Cardiac septum (tissue), 1 donor: ENCODE measurements at regions not wholly inside any gene's neighbourhood (a gene's known extent, or its start where the extent isn't known, plus 50 kb on each side); places are given as distances from the start of the nearest gene placed in this dataset.
"Not testable (repeated sequence)": the region's sequence is repeated elsewhere in the genome, so short reads cannot be mapped to it uniquely, and the experiment has no call there.

ENCODE experiments used
- DNase-seq: peaks from one replicate; pipeline ENCODE4 v3.0.0-alpha.2; 2020; ENCODE audit warnings: low spot score
- intact Hi-C: fragments of 100-400 bp; cut with DNase I; formaldehyde crosslinking; loops from one replicate; pipeline ENCODE4 v1.14.0; 2022
- donor health status: DM: no; HTN: no; CAD: no.

DNA sequence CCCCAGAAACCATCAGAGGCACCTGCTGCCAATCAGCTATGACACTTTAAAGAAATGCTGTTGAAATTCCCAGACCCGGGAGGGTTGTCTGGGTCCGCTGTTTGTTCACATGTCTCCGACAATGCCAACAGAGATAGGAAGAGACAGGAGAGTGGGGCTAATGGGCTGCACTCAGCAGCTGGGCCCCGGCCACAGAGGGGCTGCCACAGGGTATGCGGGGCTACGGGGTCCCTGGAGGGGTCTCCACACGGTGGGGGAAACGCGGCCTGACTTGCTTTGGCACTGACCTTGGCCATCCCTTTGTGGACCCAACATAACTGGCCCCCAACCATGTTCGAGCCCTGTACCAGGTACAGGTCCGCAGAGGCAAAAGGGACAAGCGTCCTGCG lies 121.0 kb upstream of the PPP1R26 start:
- intact Hi-C loops = no loop called here
- DNase-seq = no peak

DNA sequence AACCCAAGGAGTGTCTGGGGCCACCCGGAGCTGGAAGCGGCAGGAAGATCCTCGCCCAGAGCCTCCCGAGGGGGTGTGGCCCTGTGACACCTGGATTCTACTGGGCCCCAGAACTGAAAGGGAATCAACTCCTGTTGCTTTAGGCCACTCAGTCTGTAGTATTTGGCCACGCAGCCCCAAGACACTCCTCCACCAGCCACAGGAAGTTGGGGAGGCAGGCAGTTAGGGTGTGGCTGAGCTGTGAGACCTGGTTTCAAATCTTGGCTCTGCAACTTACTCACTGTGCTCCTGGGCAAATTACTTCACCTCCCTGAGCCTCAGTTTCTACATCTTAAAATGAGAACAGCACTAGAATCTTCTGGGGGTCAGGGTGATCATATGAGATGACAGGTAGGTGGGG lies 119.8 kb upstream of the PPP1R26 start:
- DNase-seq = no peak
- intact Hi-C loops = no loop called here

DNA sequence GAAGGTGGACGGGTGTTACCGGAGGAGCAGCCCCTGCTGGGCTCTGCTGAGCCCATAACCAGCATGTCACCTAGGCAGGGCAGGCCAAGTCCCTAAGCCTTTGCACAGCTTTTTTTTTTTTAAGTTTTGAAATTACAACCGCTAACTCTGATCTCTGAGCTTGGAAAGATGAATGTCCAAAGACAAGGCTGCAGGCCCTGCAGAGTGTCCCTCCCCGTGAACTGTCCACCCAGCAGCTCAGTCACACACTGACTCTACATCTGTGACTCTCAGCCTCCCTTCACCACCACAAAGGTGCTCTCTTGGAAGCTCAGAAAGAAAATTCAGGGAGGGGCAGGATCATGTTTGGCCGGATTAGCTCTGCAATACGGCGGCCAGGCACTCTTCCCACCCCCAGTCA lies 119.0 kb upstream of the PPP1R26 start:
- intact Hi-C loops = no loop called here
- no peak for DNase-seq

DNA sequence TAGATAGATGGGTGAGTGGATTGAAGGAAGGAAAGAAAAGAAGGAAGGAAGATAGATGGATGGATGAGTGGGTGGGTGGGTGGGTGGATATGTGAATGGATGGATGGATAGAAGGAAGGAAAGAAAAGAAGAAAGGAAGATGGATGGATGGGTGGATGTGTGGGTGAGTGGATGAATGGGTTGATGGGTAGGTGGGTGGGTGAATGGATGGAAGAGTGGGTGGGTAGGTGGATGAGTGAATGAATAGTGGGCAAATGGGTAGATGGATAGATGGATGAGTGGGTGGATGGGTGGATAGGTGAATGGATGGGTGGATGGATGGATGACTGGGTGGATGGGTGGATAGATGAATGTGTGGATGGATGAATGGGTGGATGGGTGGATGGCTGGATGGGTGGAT lies 117.9 kb upstream of the PPP1R26 start:
- DNase-seq, intact Hi-C loops: not testable (repeated sequence)

DNA sequence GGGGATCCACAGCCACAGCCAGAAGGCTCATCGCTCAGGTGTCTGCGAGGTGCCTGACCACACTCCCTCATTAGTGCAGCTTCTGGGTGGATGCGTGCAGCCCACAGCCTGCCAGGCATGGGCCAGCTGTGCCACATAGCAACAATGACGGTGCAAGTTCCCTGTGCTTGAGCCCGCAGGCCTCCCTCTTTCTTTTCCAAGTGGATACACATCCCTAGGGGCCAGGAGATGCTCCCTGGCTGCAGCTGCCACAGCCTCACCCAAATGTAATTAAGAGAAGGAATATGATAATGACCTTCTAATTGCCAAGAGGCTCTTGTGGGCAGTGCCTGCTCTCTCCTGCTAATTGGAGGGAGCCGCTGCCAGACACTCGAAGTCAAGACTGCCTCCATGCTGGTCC lies 116.0 kb upstream of the PPP1R26 start:
- DNase-seq = no peak
- intact Hi-C loops = no loop called here

DNA sequence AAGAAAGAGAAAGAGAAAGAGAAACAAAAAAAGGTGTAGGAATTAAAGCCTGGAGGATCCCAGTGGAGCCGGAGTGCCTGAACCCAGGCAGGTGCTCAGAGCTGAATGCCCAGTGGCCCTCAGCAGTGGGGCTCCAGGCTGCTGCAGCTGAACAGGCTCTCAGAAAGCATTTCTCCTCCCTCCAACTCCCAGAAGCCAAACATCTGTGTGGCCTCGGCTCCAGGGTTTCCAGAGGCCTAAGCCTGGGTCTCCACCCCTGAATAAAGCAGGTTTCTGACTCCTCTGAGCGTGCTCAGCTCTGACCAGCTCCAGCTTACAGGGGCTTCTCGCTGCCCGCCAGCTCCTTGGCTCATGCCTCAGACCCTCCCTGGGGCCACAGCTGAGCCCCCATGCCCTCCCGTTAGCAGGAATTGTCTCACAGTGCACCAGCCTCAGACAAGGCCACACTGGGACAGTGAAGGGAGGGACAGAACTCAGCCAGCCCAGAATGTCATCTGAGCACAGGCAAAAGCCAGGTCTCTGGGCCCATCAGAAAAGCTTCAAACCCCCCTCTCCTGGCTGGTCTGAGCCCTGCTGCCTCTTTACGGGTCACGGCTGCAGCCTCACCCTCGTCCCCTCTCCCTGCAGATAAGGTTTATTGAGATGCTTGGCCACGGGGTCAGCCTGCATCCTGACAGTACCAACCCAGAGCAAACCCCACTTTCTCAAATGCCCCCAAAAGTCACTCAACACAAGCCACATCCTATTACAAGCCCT lies 114.4 kb upstream of the PPP1R26 start:
- no peak for DNase-seq
- intact Hi-C loops = no loop called here

DNA sequence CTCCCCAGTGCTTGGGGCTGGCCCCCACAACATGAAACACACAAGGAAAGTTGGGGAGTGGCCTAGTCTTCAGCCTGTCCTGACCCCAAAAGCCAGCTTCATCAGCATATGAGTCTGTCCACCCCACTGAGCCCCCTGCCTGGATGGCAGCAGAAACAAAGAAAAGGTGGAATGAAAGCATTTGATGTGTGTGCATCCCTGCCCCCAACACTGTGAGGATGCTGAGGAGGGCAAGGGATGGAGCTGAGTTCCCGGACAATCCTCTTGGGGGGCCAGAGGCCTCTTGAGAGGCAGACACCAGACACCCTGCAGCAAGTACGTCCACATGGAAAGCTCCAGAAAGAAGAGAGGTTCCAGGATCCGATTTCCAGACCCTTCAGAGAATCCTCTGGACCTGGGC lies 113.5 kb upstream of the PPP1R26 start:
- DNase-seq = no peak
- intact Hi-C loops = no loop called here

DNA sequence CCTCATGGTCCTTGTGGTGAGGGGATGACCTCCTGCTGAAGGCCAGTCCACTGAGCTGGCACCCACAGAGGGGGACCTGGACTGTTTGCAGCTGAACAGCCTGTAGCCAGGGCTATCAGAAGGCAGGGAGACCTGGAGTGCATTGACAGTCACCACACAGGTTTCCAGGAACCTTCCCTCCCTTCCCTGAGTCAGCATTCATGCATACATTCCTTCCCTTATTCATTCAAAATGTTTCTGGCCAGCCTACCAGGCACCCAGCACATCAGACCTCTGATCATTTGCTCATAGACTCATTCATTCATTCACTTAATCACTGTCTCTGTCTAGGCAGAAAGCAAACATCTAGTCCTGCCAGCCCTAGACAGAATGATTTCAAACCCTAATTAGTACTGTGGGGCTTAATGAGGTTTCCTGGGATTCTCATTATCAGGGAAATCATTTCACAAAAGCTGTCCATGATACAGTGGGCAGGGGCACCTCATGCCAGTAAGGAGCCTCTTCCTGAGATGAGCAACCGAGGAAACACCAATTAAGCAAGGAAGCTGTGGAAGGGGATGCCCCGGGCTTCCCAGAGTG lies 110.1 kb upstream of the PPP1R26 start:
- intact Hi-C loops = no loop called here
- DNase-seq = no peak

DNA sequence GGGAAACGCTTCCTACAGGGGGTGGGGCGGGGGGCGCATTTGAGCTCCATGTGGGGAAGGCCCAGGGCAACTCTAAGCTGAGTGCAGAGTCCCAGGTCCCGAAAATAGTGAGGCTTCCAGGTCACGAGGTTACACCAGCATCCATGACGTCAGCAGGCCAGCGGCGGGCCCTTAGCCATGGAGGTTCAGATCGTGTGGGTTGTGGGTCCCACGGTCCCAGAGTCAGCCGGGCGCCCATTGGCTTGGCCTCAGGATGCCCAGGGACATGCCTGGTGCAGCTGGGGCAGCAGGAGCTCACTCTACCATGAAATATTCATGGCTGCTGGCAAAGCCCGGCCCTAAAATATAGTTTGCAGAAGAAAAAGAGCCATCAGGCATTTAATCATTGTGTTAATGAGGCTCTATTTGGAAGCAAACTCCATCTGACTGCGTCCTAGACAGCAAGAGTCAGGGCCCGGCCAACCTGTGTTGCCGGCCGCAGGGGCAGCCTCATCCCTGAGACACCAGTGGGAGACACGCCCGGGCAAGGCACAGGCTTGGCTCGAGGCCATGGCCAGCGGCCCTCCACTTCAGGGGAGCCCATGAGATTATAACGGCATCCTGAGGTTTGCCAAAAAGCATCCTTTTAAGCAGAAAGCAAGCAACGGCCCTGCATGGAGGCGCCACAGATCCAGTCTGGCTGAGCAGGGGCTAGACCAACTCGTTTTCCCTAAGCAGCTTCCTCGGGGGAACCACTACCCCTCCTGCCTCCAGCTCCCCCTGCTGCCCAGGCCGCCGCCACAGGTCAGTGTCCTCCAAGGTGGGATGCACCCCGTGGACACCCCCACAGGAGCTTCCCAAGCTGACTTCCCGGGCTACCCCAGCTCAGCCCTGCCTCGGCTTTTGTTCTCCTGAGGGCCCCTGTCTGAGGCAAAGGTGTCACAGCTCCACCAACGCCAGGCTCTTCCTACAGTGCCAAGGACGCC lies 108.9 kb upstream of the PPP1R26 start:
- no peak for DNase-seq
- intact Hi-C loops = no loop called here

DNA sequence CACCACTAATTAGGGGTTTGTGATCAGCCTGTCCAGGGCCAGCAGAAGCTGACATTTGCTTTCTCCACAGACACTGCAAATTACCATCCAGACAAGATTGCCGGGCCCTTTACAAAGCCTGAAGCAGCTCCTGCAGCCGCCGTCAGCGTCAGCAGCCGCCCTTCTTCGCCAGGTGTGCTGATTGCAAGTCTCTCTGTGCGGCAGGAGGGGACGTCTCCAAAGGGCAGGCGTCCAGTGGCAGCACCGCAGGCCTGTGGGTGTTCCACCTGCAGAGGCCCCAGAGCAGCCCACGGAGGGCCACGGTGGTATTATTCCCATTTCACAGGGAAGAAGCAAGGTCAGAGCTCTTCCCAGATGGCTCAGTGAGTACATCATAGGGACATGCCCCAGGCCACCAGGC lies 108.0 kb upstream of the PPP1R26 start:
- intact Hi-C loops = no loop called here
- DNase-seq = no peak

DNA sequence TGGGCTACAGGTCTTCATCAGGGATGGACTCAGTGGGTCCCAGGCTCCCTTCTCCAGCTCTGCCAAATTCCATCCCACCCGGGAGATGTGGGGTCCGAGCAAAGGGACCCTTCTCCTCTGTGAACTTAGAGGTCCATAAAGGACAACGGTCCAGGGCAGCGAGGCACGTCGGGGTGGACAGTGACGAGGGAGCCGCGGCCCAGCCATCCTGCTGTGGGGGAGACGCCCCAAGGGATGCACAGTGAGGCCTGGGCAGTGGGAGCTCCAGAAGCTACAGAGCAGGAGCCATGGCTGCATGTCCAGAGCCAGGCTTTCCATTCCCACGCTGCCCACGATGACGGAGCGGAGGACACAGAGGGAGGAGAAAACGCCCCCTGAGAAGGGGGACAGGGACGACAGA lies 107.5 kb upstream of the PPP1R26 start:
- DNase-seq = no peak
- intact Hi-C loops = no loop called here

DNA sequence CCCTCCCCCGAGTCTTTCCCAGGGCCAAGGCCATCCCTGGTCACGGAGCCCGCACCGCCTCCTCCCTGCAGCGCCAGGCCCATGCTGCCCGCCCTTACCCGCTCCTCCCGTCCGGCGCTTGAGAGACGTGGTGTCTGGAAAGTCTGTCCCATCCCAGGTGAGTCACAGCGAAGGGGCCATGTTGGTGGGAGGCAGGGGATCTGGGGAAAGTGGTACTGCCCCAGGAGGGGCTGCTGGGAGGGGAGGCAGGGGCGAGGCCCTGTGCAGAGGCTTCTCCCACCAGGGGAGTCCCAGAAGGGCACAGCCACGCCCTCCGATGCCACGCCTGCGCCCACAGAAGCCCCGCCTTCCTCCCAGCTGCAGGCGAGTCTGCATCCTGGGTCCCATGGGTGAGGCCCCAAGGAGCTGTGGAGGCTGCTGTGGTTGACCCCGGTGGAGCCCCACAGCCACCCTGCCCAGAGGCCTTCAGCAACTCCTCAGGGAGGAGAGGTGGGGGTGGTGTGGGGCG lies 107.0 kb upstream of the PPP1R26 start:
- DNase-seq = no peak
- intact Hi-C loops = no loop called here

DNA sequence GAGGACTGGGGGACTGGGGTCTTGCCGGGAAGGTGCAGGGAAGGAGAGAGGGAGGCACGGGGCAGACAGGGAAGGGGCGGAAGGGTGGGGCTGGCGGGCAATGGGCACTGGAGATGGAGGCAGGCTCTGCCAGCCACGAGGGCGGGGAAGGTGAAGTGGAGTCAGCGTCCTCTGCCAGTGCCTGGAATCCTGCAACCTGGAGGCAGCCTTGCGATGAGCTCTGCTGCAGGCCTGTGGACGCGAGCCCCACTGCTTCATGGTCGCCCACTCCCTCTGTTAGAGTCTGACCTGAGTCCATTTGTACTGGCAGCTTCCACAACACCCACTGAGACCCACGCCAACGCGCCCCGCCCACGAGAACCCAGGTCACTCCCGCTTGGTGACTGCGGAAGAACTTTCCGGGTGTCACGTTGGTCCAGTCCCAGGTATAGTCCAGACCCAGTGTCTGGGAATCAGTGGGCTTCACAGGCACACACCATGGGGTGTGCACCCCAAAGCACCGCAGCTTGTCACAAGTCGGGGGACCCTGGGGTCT lies 106.4 kb upstream of the PPP1R26 start:
- intact Hi-C loops = no loop called here
- no peak for DNase-seq

DNA sequence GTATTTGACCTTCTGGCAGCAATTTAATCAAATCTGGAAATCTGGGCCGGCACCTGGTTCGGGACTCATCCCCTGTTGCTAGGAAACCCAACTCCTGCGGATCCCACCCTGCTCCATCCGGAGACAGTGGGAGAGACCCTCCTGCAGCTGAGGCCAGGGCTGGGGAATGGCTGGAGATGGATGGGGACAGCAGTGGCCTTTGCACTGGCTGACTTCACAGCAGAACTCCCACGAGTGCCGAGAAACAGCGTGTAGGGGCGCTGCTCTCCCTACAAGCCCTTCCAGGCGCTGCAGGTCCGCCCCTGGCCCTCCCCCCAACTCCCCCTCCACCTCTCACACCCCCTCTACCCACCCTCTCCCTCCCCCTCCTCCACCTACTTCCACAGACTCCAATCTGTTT lies 105.8 kb upstream of the PPP1R26 start:
- DNase-seq = no peak
- intact Hi-C loops = no loop called here

DNA sequence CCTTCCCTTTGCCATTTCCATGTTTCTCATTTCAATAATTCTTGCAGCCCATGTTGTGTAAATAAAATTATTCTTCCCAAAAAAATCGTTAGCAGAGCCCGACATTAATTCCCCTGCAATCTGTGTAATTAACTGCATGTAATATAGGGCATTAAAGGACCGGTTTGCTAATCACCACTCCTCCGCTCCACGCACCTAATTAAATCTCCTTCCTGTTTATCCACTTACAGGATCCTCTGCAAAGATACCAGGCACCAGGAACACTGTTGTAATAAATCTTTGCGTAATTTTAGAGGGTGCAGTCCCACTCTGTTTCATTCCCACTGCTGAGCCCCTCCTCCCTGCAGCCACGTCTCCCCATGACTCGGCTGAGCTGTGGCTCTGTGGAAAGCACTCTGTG lies 105.0 kb upstream of the PPP1R26 start:
- no peak for DNase-seq
- intact Hi-C loops = no loop called here

DNA sequence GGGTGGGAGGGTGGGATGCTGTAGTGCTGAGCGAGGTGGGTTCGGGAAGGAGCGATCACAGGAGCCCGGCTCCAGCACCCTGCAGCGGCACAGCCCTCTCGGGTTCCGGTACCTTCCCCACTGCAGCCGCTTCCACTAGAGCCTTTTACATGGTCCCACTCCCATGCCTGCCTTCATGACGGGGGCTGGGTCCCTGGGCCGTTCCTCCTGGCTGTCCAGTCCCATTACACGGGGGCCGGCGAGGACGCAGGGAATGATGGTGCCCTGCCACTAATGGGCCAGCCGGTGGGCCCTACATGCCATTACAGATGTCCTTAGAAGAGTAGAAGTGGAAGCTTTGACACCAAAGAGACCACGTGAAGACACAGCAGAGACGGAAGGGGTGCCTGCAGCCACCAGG lies 104.6 kb upstream of the PPP1R26 start:
- no peak for DNase-seq
- intact Hi-C loops = no loop called here

DNA sequence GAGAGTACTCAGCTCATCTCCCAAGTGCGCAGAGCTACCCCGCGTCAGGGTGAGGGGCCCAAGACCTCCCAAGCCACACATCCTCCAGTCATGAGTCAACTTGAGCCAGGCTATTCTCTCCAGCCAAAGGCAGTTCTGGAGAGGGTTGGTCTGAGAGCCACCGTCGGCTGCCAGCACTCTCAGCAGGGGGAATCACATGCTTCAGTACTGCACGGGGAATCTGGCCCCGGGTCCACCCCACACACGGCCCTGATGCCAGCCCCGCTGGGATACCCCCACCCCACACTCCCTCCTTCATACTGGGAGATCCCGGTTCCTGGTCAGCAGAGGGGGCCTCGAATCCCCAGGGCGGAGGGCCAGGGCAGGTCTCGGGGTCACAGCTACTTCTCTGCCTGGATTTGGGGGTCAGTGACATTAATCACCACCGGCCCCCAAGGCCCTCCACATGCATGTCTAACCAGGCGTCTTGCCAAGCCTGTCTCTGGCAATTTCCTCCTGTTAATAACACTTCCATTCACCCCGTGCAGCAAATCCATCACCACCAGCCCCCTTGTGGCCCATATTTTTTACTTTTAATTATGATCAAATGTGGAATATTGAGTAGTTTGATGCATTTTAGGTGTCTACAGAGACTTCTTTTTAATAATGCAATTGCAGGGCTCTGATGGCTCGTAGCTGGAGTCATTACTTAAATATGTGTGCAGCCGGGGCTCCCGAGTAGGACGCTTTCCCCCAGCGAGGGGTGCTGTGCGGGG lies 102.9 kb upstream of the PPP1R26 start:
- no peak for DNase-seq
- intact Hi-C loops = no loop called here

DNA sequence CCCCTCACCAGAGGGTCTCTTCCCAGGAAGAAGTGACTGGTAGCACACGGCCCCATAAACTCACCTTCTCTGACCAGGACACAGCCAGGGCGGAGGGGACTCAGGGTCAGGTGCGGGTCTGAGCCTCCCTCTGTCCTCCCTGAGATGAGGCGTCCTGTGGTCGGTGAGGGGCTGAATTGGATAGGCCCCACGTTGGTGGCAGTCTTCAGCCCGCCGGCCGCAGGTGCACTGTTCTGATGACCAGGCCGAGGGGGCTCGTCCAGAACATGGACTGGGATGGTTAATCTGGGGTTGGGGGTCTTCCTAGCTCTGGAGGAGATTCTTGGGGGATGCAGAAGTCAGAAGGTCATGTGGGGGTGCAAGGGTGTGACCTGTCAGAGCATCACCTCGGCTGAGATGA lies 102.2 kb upstream of the PPP1R26 start:
- no peak for DNase-seq
- intact Hi-C loops = no loop called here

DNA sequence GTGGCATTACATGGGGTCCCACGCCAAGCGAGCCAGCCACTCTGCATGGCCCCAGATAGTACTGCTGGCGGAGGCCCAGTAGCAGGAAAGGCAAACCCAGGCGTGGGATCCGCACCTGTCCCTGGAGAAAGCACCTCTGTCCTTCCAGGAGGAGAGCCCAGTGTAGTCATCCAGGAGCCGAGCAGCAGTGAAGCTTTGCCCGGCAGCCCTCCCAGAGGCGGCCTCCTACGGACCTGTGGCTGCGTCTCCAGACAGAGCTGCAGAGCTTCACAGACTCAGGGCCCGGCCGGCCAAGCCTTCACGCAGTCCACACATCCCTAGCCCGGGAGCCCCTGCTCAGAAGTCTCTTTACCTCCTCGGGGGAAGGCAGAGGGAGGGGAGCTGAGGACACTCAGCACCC lies 100.8 kb upstream of the PPP1R26 start:
- intact Hi-C loops = no loop called here
- DNase-seq = no peak
